Trophoblast cell (in vitro differentiated cells and primary cell): ENCODE measurements at regions not wholly inside any gene's neighbourhood (a gene's known extent, or its start where the extent isn't known, plus 50 kb on each side); places are given as distances from the start of the nearest gene placed in this dataset.

Experiments used
- DNase-seq, 2 donors: peaks; one replicate each; pipeline ENCODE4 v3.0.0-alpha.2; 2016
- H2AFZ ChIP-seq: 2 replicates; pipeline ENCODE4 v1.6.1; 2013; ENCODE audit warnings: low read length, moderate library complexity, mild to moderate bottlenecking; ENCODE audit not compliant: insufficient read depth, poor library complexity
- H2AK5ac ChIP-seq: 2 replicates; pipeline ENCODE4 v1.6.1; 2013; ENCODE audit warnings: mild to moderate bottlenecking, low read length
- H2BK120ac ChIP-seq: 2 replicates; pipeline ENCODE4 v1.6.1; 2013; ENCODE audit warnings: low read length, mild to moderate bottlenecking, moderate library complexity; ENCODE audit not compliant: insufficient read depth, poor library complexity
- H2BK12ac ChIP-seq: 2 replicates; pipeline ENCODE4 v1.6.1; 2013; ENCODE audit warnings: mild to moderate bottlenecking, low read length, moderate library complexity
- H2BK5ac ChIP-seq: 2 replicates; pipeline ENCODE4 v1.6.1; 2013; ENCODE audit warnings: low read length, low read depth, moderate library complexity, mild to moderate bottlenecking; ENCODE audit not compliant: poor library complexity
- H3K14ac ChIP-seq: 2 replicates; pipeline ENCODE4 v1.6.1; 2013; ENCODE audit warnings: mild to moderate bottlenecking, low read length
- H3K18ac ChIP-seq: 2 replicates; pipeline ENCODE4 v1.6.1; 2013; ENCODE audit warnings: mild to moderate bottlenecking, low read length
- H3K23ac ChIP-seq: 2 replicates; pipeline ENCODE4 v1.6.1; 2013; ENCODE audit warnings: low read length
- H3K27ac ChIP-seq: 2 replicates; pipeline ENCODE4 v1.5.1; 2013; ENCODE audit warnings: low read depth, mild to moderate bottlenecking, inconsistent platforms, low read length, moderate library complexity
- H3K27me3 ChIP-seq: 2 replicates; pipeline ENCODE4 v1.6.1; 2013; ENCODE audit warnings: inconsistent platforms, mild to moderate bottlenecking, low read length, moderate library complexity; ENCODE audit not compliant: insufficient read depth
- H3K36me3 ChIP-seq, 2 experiments: 1 replicate in 1 of 2; 2 replicates in 1 of 2; pipeline ENCODE4 v1.6.1; 2013; ENCODE audit warnings: low read length in 2 of 2, mild to moderate bottlenecking in 2 of 2, moderate library complexity in 1 of 2; ENCODE audit not compliant: insufficient read depth in 2 of 2, control insufficient read depth in 1 of 2
- H3K4ac ChIP-seq: 2 replicates; pipeline ENCODE4 v1.6.1; 2013; ENCODE audit warnings: low read depth, mild to moderate bottlenecking, low read length, moderate library complexity
- H3K4me1 ChIP-seq, 2 experiments: 1 replicate in 1 of 2; 2 replicates in 1 of 2; pipeline ENCODE4 v1.6.1; 2013; ENCODE audit warnings: low read length in 2 of 2, mild to moderate bottlenecking in 2 of 2, moderate library complexity in 1 of 2; ENCODE audit not compliant: insufficient read depth in 2 of 2, control insufficient read depth in 1 of 2
- H3K4me2 ChIP-seq: 2 replicates; pipeline ENCODE4 v1.6.1; 2013; ENCODE audit warnings: inconsistent platforms, mild to moderate bottlenecking, low read length, moderate library complexity
- H3K4me3 ChIP-seq: 2 replicates; pipeline ENCODE4 v1.5.1; 2013; ENCODE audit warnings: mild to moderate bottlenecking, low read depth, low read length, inconsistent platforms
- H3K79me1 ChIP-seq: one replicate; pipeline ENCODE4 v1.6.1; 2013; ENCODE audit warnings: low read length
- H3K79me2 ChIP-seq: 2 replicates; pipeline ENCODE4 v1.6.1; 2013; ENCODE audit warnings: low read length, mild to moderate bottlenecking; ENCODE audit not compliant: control insufficient read depth, insufficient read depth, poor library complexity
- H3K9ac ChIP-seq: 2 replicates; pipeline ENCODE4 v1.6.1; 2013; ENCODE audit warnings: mild to moderate bottlenecking, low read length
- H3K9me3 ChIP-seq: 2 replicates; pipeline ENCODE4 v1.6.1; 2013; ENCODE audit warnings: low read depth, mild to moderate bottlenecking, control low read depth, inconsistent platforms, low read length; ENCODE audit not compliant: insufficient read depth
- H4K12ac ChIP-seq: 2 replicates; pipeline ENCODE4 v1.6.1; 2013; ENCODE audit warnings: low read depth, mild to moderate bottlenecking, low read length, moderate library complexity
- H4K8ac ChIP-seq: 2 replicates; pipeline ENCODE4 v1.6.1; 2013; ENCODE audit warnings: low read depth, mild to moderate bottlenecking, low read length, moderate library complexity
- H4K91ac ChIP-seq: one replicate; pipeline ENCODE4 v1.6.1; 2013; ENCODE audit warnings: low read depth, mild to moderate bottlenecking, low read length, moderate library complexity
- WGBS: extraction: QIAGEN DNeasy Blood & Tissue Kit; methylation state at CpG from one replicate; pipeline ENCODE4 v1.1.7; 2013; ENCODE audit warnings: missing lambda C conversion rate; ENCODE audit not compliant: insufficient read length, insufficient coverage; ENCODE audit errors: extremely low coverage; 5-methylcytosine and 5-hydroxymethylcytosine counted together

- no peaks in the 10 kb centered on the region for H3K79me1 ChIP-seq
- no peak overlapping the region for H3K4me3 ChIP-seq
- no peak overlapping the region for H3K18ac ChIP-seq
- H4K8ac ChIP-seq: no peak overlapping the region
- H2BK5ac ChIP-seq: no peak overlapping the region
- no peak overlapping the region for H2AK5ac ChIP-seq
- WGBS: no CpG with 5 or more reads among the region's 10 CpGs
- no peaks in the 10 kb centered on the region for H3K27me3 ChIP-seq
- no peak overlapping the region for H3K4ac ChIP-seq
- no peak overlapping the region for H3K23ac ChIP-seq
- no peak overlapping the region for H2BK120ac ChIP-seq
- no peaks in the 10 kb centered on the region for H3K79me2 ChIP-seq
- H4K12ac ChIP-seq: no peak overlapping the region
- no peak overlapping the region for H2BK12ac ChIP-seq
- no peak for DNase-seq
- H4K91ac ChIP-seq: no peak overlapping the region
- H2AFZ ChIP-seq: no peak overlapping the region
- no peaks in the 10 kb centered on the region for H3K9me3 ChIP-seq
- H3K14ac ChIP-seq: no peak overlapping the region
- no peak overlapping the region for H3K9ac ChIP-seq
- H3K36me3 ChIP-seq: no peaks in the 10 kb centered on the region
- H3K4me1 ChIP-seq: no peaks in the 10 kb centered on the region
- H3K27ac ChIP-seq: no peak overlapping the region
- no peak overlapping the region for H3K4me2 ChIP-seq
Measured at GRCh38 chr2:104406261-104406726, 447.6 kb upstream of the POU3F3 start.

DNA sequence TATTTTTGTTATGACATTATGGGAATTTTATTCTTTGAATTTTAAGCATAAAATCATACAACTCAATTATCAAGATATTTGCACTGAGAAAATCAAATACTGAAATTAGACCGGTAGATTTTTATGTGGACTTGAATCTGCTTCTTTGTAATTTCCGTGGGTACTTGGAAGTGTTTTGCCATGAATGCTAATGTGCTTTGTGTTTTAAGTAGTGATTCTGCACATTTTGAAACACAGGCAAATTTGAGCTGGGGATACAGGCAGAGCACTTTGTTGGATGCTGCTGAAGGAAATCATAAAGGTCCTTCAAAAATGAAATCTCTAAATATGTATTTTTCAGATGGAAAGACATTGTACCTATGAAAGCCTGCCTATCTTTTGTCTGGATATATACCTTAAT lies 446.3 kb upstream of the POU3F3 start:
- no peak overlapping the region for H2AFZ ChIP-seq
- H3K4me1 ChIP-seq: no peaks in the 10 kb centered on the region
- H3K27me3 ChIP-seq: no peaks in the 10 kb centered on the region
- H3K4ac ChIP-seq: no peak overlapping the region
- H3K9ac ChIP-seq: no peak overlapping the region
- H3K4me3 ChIP-seq: no peak overlapping the region
- no peak overlapping the region for H2BK12ac ChIP-seq
- H3K79me2 ChIP-seq: no peaks in the 10 kb centered on the region
- WGBS: no CpG with 5 or more reads among the region's 2 CpGs
- H4K91ac ChIP-seq: no peak overlapping the region
- H3K23ac ChIP-seq: no peak overlapping the region
- no peak overlapping the region for H2BK5ac ChIP-seq
- H3K27ac ChIP-seq: no peak overlapping the region
- H4K12ac ChIP-seq: no peak overlapping the region
- H3K14ac ChIP-seq: no peak overlapping the region
- no peak overlapping the region for H4K8ac ChIP-seq
- no peak overlapping the region for H2BK120ac ChIP-seq
- no peak overlapping the region for H2AK5ac ChIP-seq
- no peak overlapping the region for H3K18ac ChIP-seq
- H3K79me1 ChIP-seq: no peaks in the 10 kb centered on the region
- H3K4me2 ChIP-seq: no peak overlapping the region
- no peaks in the 10 kb centered on the region for H3K9me3 ChIP-seq
- H3K36me3 ChIP-seq: no peaks in the 10 kb centered on the region
- no peak for DNase-seq

- no peak overlapping the region for H3K4me2 ChIP-seq
- no peak overlapping the region for H4K12ac ChIP-seq
- H3K4me1 ChIP-seq: no peaks in the 10 kb centered on the region
- no peak overlapping the region for H2AK5ac ChIP-seq
- no peak overlapping the region for H3K4ac ChIP-seq
- no peak overlapping the region for H3K14ac ChIP-seq
- H2BK120ac ChIP-seq: no peak overlapping the region
- peak overlapping the region; percentile 41 for H2AFZ ChIP-seq
- H3K79me1 ChIP-seq: no peaks in the 10 kb centered on the region
- H4K91ac ChIP-seq: no peak overlapping the region
- no peak overlapping the region for H3K18ac ChIP-seq
- no peak overlapping the region for H2BK12ac ChIP-seq
- H4K8ac ChIP-seq: no peak overlapping the region
- H3K23ac ChIP-seq: no peak overlapping the region
- H3K79me2 ChIP-seq: no peaks in the 10 kb centered on the region
- H3K36me3 ChIP-seq: no peaks in the 10 kb centered on the region
- no peak overlapping the region for H3K27ac ChIP-seq
- DNase-seq: no peak
- H3K27me3 ChIP-seq: no peaks in the 10 kb centered on the region
- no peak overlapping the region for H2BK5ac ChIP-seq
- H3K9me3 ChIP-seq: no peaks in the 10 kb centered on the region
- WGBS: no CpG with 5 or more reads among the region's 5 CpGs
- H3K4me3 ChIP-seq: no peak overlapping the region
- no peak overlapping the region for H3K9ac ChIP-seq
Measured at GRCh38 chr2:104408266-104408665, 445.6 kb upstream of the POU3F3 start.

- no CpG with 5 or more reads among the region's 3 CpGs for WGBS
- H3K79me1 ChIP-seq: no peaks in the 10 kb centered on the region
- no peak overlapping the region for H3K4me3 ChIP-seq
- no peak for DNase-seq
- no peak overlapping the region for H2BK120ac ChIP-seq
- no peak overlapping the region for H3K27ac ChIP-seq
- H3K79me2 ChIP-seq: no peaks in the 10 kb centered on the region
- no peak overlapping the region for H2BK5ac ChIP-seq
- H4K12ac ChIP-seq: no peak overlapping the region
- H3K14ac ChIP-seq: no peak overlapping the region
- no peak overlapping the region for H2BK12ac ChIP-seq
- no peaks in the 10 kb centered on the region for H3K27me3 ChIP-seq
- H4K8ac ChIP-seq: no peak overlapping the region
- no peak overlapping the region for H4K91ac ChIP-seq
- no peak overlapping the region for H3K18ac ChIP-seq
- H3K36me3 ChIP-seq: no peaks in the 10 kb centered on the region
- H2AK5ac ChIP-seq: no peak overlapping the region
- H2AFZ ChIP-seq: no peak overlapping the region
- no peak overlapping the region for H3K9ac ChIP-seq
- H3K4ac ChIP-seq: no peak overlapping the region
- H3K9me3 ChIP-seq: no peaks in the 10 kb centered on the region
- H3K23ac ChIP-seq: no peak overlapping the region
- no peak overlapping the region for H3K4me2 ChIP-seq
- H3K4me1 ChIP-seq: no peaks in the 10 kb centered on the region
Measured at GRCh38 chr2:104410136-104410535, 443.8 kb upstream of the POU3F3 start.
